GM23248 (cell line): ENCODE measurements at regions not wholly inside any gene's neighbourhood (a gene's known extent, or its start where the extent isn't known, plus 50 kb on each side); places are given as distances from the start of the nearest gene placed in this dataset.

ENCODE experiments used
- DNase-seq: peaks from one replicate; pipeline ENCODE4 v3.0.0-alpha.2; 2015
- H2AFZ ChIP-seq: fragments of 200-600 bp; sonication (generic); 2 replicates; pipeline ENCODE4 v1.6.1; 2016; ENCODE audit warnings: antibody characterized with exemption
- H3F3A ChIP-seq: fragments of 200-600 bp; sonication (generic); 2 replicates; pipeline ENCODE4 v1.6.1; 2016; ENCODE audit warnings: mild to moderate bottlenecking, antibody characterized with exemption, mixed run types; ENCODE audit not compliant: insufficient read depth
- H3K27ac ChIP-seq: fragments of 200-600 bp; sonication (generic); 2 replicates; pipeline ENCODE4 v1.5.1; 2016; ENCODE audit warnings: mild to moderate bottlenecking
- H3K27me3 ChIP-seq: fragments of 200-600 bp; sonication (generic); replicated peaks from 2 replicates; pipeline ENCODE4 v1.6.1; 2016; ENCODE audit warnings: mild to moderate bottlenecking; ENCODE audit not compliant: insufficient read depth
- H3K36me3 ChIP-seq: fragments of 200-600 bp; sonication (generic); 2 replicates; pipeline ENCODE4 v1.6.1; 2016; ENCODE audit warnings: low read depth, mild to moderate bottlenecking
- H3K4me1 ChIP-seq: fragments of 200-600 bp; sonication (generic); 2 replicates; pipeline ENCODE4 v1.6.1; 2016; ENCODE audit warnings: mild to moderate bottlenecking; ENCODE audit not compliant: insufficient read depth
- H3K4me2 ChIP-seq: fragments of 200-600 bp; sonication (generic); one replicate; pipeline ENCODE4 v1.6.1; 2016; ENCODE audit warnings: mild to moderate bottlenecking; ENCODE audit not compliant: unreplicated experiment
- H3K4me3 ChIP-seq: fragments of 200-600 bp; sonication (generic); 2 replicates; pipeline ENCODE4 v1.5.1; 2016; ENCODE audit warnings: mild to moderate bottlenecking
- H3K79me2 ChIP-seq: fragments of 200-600 bp; sonication (generic); 2 replicates; pipeline ENCODE4 v1.6.1; 2016; ENCODE audit warnings: mild to moderate bottlenecking; ENCODE audit not compliant: insufficient read depth
- H3K9ac ChIP-seq: fragments of 200-600 bp; sonication (generic); 2 replicates; pipeline ENCODE4 v1.6.1; 2016; ENCODE audit warnings: mild to moderate bottlenecking
- H3K9me2 ChIP-seq: fragments of 200-600 bp; sonication (generic); 2 replicates; pipeline ENCODE4 v1.6.1; 2016; ENCODE audit warnings: mixed run types, mild to moderate bottlenecking, moderate library complexity; ENCODE audit not compliant: insufficient read depth
- H3K9me3 ChIP-seq: fragments of 200-600 bp; sonication (generic); one replicate; pipeline ENCODE4 v1.6.1; 2017; ENCODE audit warnings: low read depth
- H4K20me1 ChIP-seq: fragments of 200-600 bp; sonication (generic); 2 replicates; pipeline ENCODE4 v1.6.0; 2016; ENCODE audit not compliant: insufficient read depth
- EZH2 ChIP-seq: fragments of 200-600 bp; sonication (generic); IDR thresholded peaks from 2 replicates; pipeline ENCODE4 v1.6.1; 2018; ENCODE audit warnings: antibody characterized with exemption, mild to moderate bottlenecking; ENCODE audit not compliant: insufficient read depth, poor library complexity, severe bottlenecking
- EZH2phosphoT487 ChIP-seq: fragments of 200-600 bp; sonication (generic); IDR thresholded peaks from 2 replicates; pipeline ENCODE4 v1.6.1; 2018; ENCODE audit warnings: antibody characterized with exemption, moderate library complexity, mild to moderate bottlenecking, low read depth; ENCODE audit not compliant: insufficient read depth
- WGBS, 2 experiments: methylation state at CpG; one replicate each; pipeline ENCODE4 v1.1.6; 2015 to 2017; ENCODE audit warnings: low lambda C conversion rate in 2 of 2, low coverage in 1 of 2; ENCODE audit errors: missing lambda C conversion rate in 2 of 2; 5-methylcytosine and 5-hydroxymethylcytosine counted together
- in situ Hi-C: fragments of 300-500 bp; cut with MboI; formaldehyde crosslinking; loops from 2 replicates; pipeline ENCODE4 v1.15.0; 2020

GRCh38 chr20:50369225-50370035 lies 140.8 kb upstream of the PTPN1 start:
- no peak overlapping the region for H3K9ac ChIP-seq
- 71 to 76% methylated on average over 13 of the region's 13 CpGs for WGBS, 2 experiments
- no peaks in the 10 kb centered on the region for H4K20me1 ChIP-seq
- no peaks in the 10 kb centered on the region for H3K27me3 ChIP-seq
- H3F3A ChIP-seq = no peaks in the 10 kb centered on the region
- H3K4me1 ChIP-seq = no peaks in the 10 kb centered on the region
- no peak overlapping the region for H3K27ac ChIP-seq
- no peak for TF ChIP-seq EZH2
- no peak for TF ChIP-seq EZH2phosphoT487
- in situ Hi-C loops = no loop called here
- no peaks in the 10 kb centered on the region for H3K9me3 ChIP-seq
- no peaks in the 10 kb centered on the region for H3K79me2 ChIP-seq
- H3K4me2 ChIP-seq = no peak overlapping the region
- no peak for DNase-seq
- H3K4me3 ChIP-seq = no peak overlapping the region
- no peaks in the 10 kb centered on the region for H3K9me2 ChIP-seq
- no peak overlapping the region for H2AFZ ChIP-seq
- no peaks in the 10 kb centered on the region for H3K36me3 ChIP-seq

DNA sequence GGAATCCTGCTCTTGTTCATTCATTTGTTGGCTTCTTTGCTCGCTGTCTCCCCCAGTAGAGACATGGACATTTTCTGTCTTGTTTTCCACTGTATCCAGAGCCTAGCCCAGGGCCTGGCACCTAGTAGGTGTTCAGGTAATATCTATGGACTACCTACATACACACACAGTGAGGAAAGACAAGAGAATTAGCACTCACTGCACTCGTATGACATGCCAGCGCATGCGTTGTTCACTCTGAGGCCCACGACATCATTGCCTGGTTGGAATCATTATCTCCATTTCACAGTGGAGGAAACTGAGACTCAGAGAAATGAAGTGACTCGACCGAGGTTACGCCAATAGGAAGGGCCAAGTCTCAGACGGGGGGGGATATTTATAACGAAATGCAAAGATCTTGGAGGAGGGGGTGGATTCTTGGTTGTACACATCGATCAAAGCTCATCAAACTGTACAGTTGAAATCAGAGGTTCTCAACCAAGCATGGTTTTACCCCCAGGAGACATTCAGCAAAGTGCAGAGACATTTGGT lies 140.1 kb upstream of the PTPN1 start:
- no peaks in the 10 kb centered on the region for H4K20me1 ChIP-seq
- no peak overlapping the region for H2AFZ ChIP-seq
- H3K9me2 ChIP-seq = no peaks in the 10 kb centered on the region
- in situ Hi-C loops = no loop called here
- H3K27ac ChIP-seq = no peak overlapping the region
- 92 to 94% methylated on average over 11 of the region's 11 CpGs for WGBS, 2 experiments
- no peaks in the 10 kb centered on the region for H3K4me1 ChIP-seq
- H3K36me3 ChIP-seq = no peaks in the 10 kb centered on the region
- no peak overlapping the region for H3K4me2 ChIP-seq
- H3K4me3 ChIP-seq = no peak overlapping the region
- no peaks in the 10 kb centered on the region for H3K9me3 ChIP-seq
- no peak for DNase-seq
- no peaks in the 10 kb centered on the region for H3K79me2 ChIP-seq
- TF ChIP-seq EZH2phosphoT487 = no peak
- TF ChIP-seq EZH2 = no peak
- H3F3A ChIP-seq = no peaks in the 10 kb centered on the region
- no peaks in the 10 kb centered on the region for H3K27me3 ChIP-seq
- H3K9ac ChIP-seq = no peak overlapping the region

- TF ChIP-seq EZH2 (no peak), EZH2phosphoT487 (no peak)
- Histone ChIP-seq H3K4me1 (no peaks in the 10 kb centered on the region), H3K4me2 (no peak overlapping the region), H4K20me1 (no peaks in the 10 kb centered on the region), H3K27ac (no peak overlapping the region), H3K4me3 (no peak overlapping the region), H3K36me3 (no peaks in the 10 kb centered on the region), H3F3A (no peaks in the 10 kb centered on the region), H3K79me2 (no peaks in the 10 kb centered on the region), H3K9ac (no peak overlapping the region), H2AFZ (no peak overlapping the region), H3K9me2 (no peaks in the 10 kb centered on the region), H3K9me3 (no peaks in the 10 kb centered on the region), H3K27me3 (no peaks in the 10 kb centered on the region)
- WGBS, 2 experiments = 79 to 80% methylated on average over 13 of the region's 13 CpGs
- no peak for DNase-seq
- in situ Hi-C loops = no loop called here
Observed at GRCh38 chr20:50371878-50372769, 138.1 kb upstream of the PTPN1 start.

- no peaks in the 10 kb centered on the region for H3K27me3 ChIP-seq
- DNase-seq = no peak
- no peaks in the 10 kb centered on the region for H3F3A ChIP-seq
- no peaks in the 10 kb centered on the region for H3K9me3 ChIP-seq
- no peak overlapping the region for H2AFZ ChIP-seq
- H3K27ac ChIP-seq = no peak overlapping the region
- no peak overlapping the region for H3K4me2 ChIP-seq
- TF ChIP-seq EZH2 (no peak), EZH2phosphoT487 (no peak)
- 35 to 36% methylated on average over 3 of the region's 3 CpGs for WGBS, 2 experiments
- H3K79me2 ChIP-seq = no peaks in the 10 kb centered on the region
- no peaks in the 10 kb centered on the region for H4K20me1 ChIP-seq
- H3K4me1 ChIP-seq = no peaks in the 10 kb centered on the region
- H3K9ac ChIP-seq = no peak overlapping the region
- in situ Hi-C loops = no loop called here
- no peaks in the 10 kb centered on the region for H3K9me2 ChIP-seq
- no peak overlapping the region for H3K4me3 ChIP-seq
- no peaks in the 10 kb centered on the region for H3K36me3 ChIP-seq
Observed at GRCh38 chr20:50372770-50373088, 137.5 kb upstream of the PTPN1 start.
